Mucosa of descending colon (tissue), 3 donors: ENCODE measurements at regions not wholly inside any gene's neighbourhood (a gene's known extent, or its start where the extent isn't known, plus 50 kb on each side); places are given as distances from the start of the nearest gene placed in this dataset.

Experiments used
- ATAC-seq: fragments of 200-7000 bp; cut with Tn5 transposase; one replicate; pipeline ENCODE4 v1.9.1; 2020; ENCODE audit warnings: mild to moderate bottlenecking, moderate library complexity
- DNase-seq, 3 donors: peaks; one replicate each; pipeline ENCODE4 v3.0.0-alpha.2; 2020
- H3K36me3 ChIP-seq: fragments of 200-600 bp; one replicate; pipeline ENCODE4 v1.8.0; 2021; ENCODE audit warnings: low read depth, mild to moderate bottlenecking
- H3K4me1 ChIP-seq: fragments of 200-600 bp; one replicate; pipeline ENCODE4 v1.8.0; 2021; ENCODE audit warnings: low read depth, mild to moderate bottlenecking
- H3K4me3 ChIP-seq: fragments of 200-600 bp; one replicate; pipeline ENCODE4 v1.8.0; 2021; ENCODE audit warnings: mild to moderate bottlenecking
- H3K9me3 ChIP-seq: fragments of 200-600 bp; one replicate; pipeline ENCODE4 v1.8.0; 2021; ENCODE audit warnings: mild to moderate bottlenecking
- intact Hi-C, 2 donors: fragments of 100-400 bp; cut with DNase I in 1 of 2; cut with micrococcal nuclease in 1 of 2; formaldehyde crosslinking; loops; one replicate each; pipeline versions ENCODE4 v1.11.0 to v1.11.1; 2022; cut with DNase I, micrococcal nuclease
- TF ChIP-seq, protein P1 (sequence below): fragments of 200-600 bp; IDR thresholded peaks from one replicate; pipeline ENCODE4 v1.8.0; 2022; ENCODE audit warnings: antibody characterized with exemption, mild to moderate bottlenecking
- donor health status: DM: no; HTN: no; CAD: no; lungs with moderate emphysema.
- donor health status: DM: no; HTN: no; CAD: no.
- donor health status: DM: no; HTN: yes; CAD: no.

DNA sequence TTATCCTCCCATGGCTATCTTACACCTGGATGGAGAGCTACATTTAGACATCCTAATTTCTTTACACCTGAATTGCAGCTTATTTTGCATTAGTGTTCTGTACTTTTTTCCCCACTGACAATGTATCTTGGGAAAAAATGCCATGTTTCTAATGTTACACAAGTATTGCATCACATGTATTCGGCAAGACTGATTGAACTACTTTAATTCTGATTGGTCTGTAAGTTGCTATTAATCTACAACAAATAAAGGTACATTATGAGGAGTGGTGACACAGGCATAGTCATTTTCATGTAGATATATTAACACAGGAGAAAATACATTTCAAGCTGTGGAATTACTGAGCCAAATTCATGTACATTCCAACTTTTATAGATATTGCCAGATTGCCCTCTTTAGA is 558.0 kb downstream of the TRIML1 start:
- H3K4me1 ChIP-seq, result no peaks in the 10 kb centered on the region
- ATAC-seq (no peak), DNase-seq (no peak)
- intact Hi-C loops, result no loop called here
- no peaks in the 10 kb centered on the region for H3K36me3 ChIP-seq
- TF ChIP-seq, protein P1, sequence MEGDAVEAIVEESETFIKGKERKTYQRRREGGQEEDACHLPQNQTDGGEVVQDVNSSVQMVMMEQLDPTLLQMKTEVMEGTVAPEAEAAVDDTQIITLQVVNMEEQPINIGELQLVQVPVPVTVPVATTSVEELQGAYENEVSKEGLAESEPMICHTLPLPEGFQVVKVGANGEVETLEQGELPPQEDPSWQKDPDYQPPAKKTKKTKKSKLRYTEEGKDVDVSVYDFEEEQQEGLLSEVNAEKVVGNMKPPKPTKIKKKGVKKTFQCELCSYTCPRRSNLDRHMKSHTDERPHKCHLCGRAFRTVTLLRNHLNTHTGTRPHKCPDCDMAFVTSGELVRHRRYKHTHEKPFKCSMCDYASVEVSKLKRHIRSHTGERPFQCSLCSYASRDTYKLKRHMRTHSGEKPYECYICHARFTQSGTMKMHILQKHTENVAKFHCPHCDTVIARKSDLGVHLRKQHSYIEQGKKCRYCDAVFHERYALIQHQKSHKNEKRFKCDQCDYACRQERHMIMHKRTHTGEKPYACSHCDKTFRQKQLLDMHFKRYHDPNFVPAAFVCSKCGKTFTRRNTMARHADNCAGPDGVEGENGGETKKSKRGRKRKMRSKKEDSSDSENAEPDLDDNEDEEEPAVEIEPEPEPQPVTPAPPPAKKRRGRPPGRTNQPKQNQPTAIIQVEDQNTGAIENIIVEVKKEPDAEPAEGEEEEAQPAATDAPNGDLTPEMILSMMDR, result no peak
- H3K9me3 ChIP-seq, result peaks cover 11% of the 10 kb centered on the region
- H3K4me3 ChIP-seq, result no peak overlapping the region

DNA sequence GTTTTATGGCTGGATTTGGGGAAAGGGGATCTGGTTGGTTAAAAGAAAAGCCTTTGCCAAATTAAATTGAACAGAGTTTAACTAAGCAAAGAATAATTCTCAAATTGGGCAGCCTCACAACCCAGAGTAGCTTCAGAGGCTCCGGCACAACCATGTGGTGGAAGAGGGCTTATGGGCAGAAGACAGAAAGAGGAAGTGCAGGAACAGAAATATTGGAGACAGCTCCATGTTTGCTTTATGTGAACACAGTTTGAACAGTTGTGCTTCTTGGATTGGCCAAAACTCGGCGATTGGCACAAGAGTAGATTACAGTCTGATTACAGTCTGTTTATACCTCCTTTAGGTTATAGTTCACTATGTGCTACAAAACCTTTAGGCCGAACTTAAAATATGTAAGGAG is 562.7 kb downstream of the TRIML1 start:
- H3K9me3 ChIP-seq, result peaks cover 23% of the 10 kb centered on the region
- no peaks in the 10 kb centered on the region for H3K36me3 ChIP-seq
- no peak overlapping the region for H3K4me3 ChIP-seq
- DNase-seq (no peak), ATAC-seq (no peak)
- intact Hi-C loops, result no loop called here
- no peaks in the 10 kb centered on the region for H3K4me1 ChIP-seq
- TF ChIP-seq, protein P1, result no peak

DNA sequence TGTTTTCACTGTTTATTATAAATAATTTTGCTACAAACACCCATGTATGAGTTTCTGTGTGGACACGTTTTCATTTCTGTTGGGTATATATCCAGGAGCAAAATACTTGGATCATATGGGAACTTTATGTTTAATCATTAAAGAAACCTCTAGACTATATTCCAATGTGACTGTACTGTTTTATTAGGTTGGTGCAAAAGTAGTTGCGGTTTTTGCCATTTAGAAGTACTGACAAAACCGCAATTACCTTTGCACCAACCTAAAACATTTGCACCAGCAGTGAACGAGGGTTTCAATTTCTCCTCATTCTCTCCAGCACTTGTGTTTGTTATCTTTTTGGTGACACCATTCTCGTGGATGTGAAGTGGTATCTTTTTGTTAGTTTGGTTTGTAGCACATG is 565.0 kb downstream of the TRIML1 start:
- Histone ChIP-seq H3K4me1 (no peaks in the 10 kb centered on the region), H3K36me3 (no peaks in the 10 kb centered on the region), H3K4me3 (no peak overlapping the region), H3K9me3 (peaks cover 35% of the 10 kb centered on the region)
- no peak for ATAC-seq
- intact Hi-C loops, result no loop called here
- no peak for DNase-seq
- TF ChIP-seq, protein P1, result no peak

DNA sequence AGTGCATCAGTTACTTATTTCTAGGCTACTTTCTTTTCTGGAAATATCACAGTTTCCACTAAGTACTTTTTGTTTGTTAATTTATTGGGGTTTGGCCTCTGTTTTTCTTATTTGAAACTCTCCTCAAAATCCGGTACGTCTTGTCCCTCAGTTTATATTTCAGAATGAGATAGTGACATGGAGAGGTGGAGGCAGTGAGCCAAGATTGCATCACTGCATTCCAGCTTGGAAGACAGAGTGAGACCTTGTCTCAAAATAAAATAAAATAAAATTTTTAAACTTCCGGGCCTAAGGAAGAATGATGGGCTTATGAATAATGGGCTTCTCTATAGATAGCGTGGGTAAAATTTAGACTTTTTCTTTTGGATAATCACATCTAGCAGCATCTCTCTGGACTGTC is 567.8 kb downstream of the TRIML1 start:
- TF ChIP-seq, protein P1, result no peak
- no peaks in the 10 kb centered on the region for H3K4me1 ChIP-seq
- no peaks in the 10 kb centered on the region for H3K36me3 ChIP-seq
- no peak for DNase-seq
- no peak for ATAC-seq
- intact Hi-C loops, result no loop called here
- H3K9me3 ChIP-seq, result peaks cover 39% of the 10 kb centered on the region
- no peak overlapping the region for H3K4me3 ChIP-seq

DNA sequence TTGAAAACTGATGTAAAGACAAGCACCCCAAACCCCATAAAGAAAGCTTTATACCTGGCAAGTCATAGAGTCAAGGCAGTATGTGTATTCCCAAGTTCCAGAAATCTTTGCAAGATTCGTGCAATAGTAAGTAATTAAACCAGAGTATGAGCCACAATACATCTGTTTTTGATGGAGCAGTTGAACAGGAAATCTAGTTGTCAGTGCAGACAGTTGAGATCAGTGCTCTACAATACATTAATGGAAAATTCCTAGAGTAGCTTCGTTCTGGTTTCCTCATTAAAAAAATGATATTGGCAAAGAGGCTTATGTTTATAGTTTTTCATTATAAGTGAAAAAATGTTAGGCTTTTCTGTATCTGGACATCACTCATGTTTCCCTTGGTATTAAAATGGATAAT is 575.3 kb downstream of the TRIML1 start:
- intact Hi-C loops, result no loop called here
- TF ChIP-seq, protein P1, result no peak
- DNase-seq (no peak), ATAC-seq (no peak)
- Histone ChIP-seq H3K4me1 (no peaks in the 10 kb centered on the region), H3K36me3 (no peaks in the 10 kb centered on the region), H3K9me3 (peaks cover 20% of the 10 kb centered on the region), H3K4me3 (no peak overlapping the region)

GRCh38 chr4:188714907-188715306 is 575.7 kb downstream of the TRIML1 start:
- DNase-seq, result no peak
- Histone ChIP-seq H3K9me3 (peaks cover 19% of the 10 kb centered on the region), H3K4me3 (no peak overlapping the region), H3K36me3 (no peaks in the 10 kb centered on the region), H3K4me1 (no peaks in the 10 kb centered on the region)
- intact Hi-C loops, result no loop called here
- no peak for ATAC-seq
- TF ChIP-seq, protein P1, result no peak
